ENCODE measurements at regions not wholly inside any gene's neighbourhood (a gene's known extent, or its start where the extent isn't known, plus 50 kb on each side); places are given as distances from the start of the nearest gene placed in this dataset.
"Not testable (repeated sequence)": the region's sequence is repeated elsewhere in the genome, so short reads cannot be mapped to it uniquely, and the experiment has no call there.

GRCh38 chrX:74132280-74132679 lies 171.7 kb upstream of the ZCCHC13 start:
- no peak for FAIRE-seq
- DNase-seq: no peak

GRCh38 chrX:74119016-74119910 lies 184.7 kb upstream of the ZCCHC13 start:
- Histone ChIP-seq H3K27ac (ENCODE audit: low read depth in 1 of 3, low read length in 2 of 3) (no peak overlapping the region), H3K27me3 (ENCODE audit: control insufficient read depth in 3 of 3, insufficient read depth in 3 of 3, low read length in 3 of 3) (peaks cover 0 to 2% (median 0%) of the 10 kb centered on the region in 3 donors), H3K4me3 (ENCODE audit: low read depth in 1 of 3, low read length in 3 of 3) (no peak overlapping the region), H3K4me1 (ENCODE audit: control insufficient read depth in 3 of 3, insufficient read depth in 2 of 3, low read depth in 1 of 3, low read length in 2 of 3) (no peaks in the 10 kb centered on the region), H3K9me3 (ENCODE audit: control insufficient read depth in 2 of 2, insufficient read depth in 1 of 2, low read depth in 1 of 2, low read length in 1 of 2) (peaks cover 0 to 5% of the 10 kb centered on the region in 2 donors), H3K36me3 (ENCODE audit: control insufficient read depth in 3 of 3, insufficient read depth in 2 of 3, low read depth in 1 of 3, low read length in 3 of 3) (peaks cover 0 to 3% (median 0%) of the 10 kb centered on the region in 3 donors)
- 60 to 78% (median 74%) methylated on average over 6 of the region's 6 CpGs for WGBS, 3 donors
- DNase-seq (no peak), FAIRE-seq (no peak)

More at GRCh38 chrX:74132280-74132679, 171.7 kb upstream of the ZCCHC13 start:
- H3K4me1 ChIP-seq (ENCODE audit: control insufficient read depth in 3 of 3, insufficient read depth in 2 of 3, low read depth in 1 of 3, low read length in 2 of 3): no peaks in the 10 kb centered on the region
- WGBS, 3 donors: 57 to 82% (median 77%) methylated on average over 4 of the region's 4 CpGs
- H3K27ac ChIP-seq (ENCODE audit: low read depth in 1 of 3, low read length in 2 of 3): no peak overlapping the region
- no peak overlapping the region for H3K4me3 ChIP-seq (ENCODE audit: low read depth in 1 of 3, low read length in 3 of 3)
- H3K27me3 ChIP-seq (ENCODE audit: control insufficient read depth in 3 of 3, insufficient read depth in 3 of 3, low read length in 3 of 3): no peaks in the 10 kb centered on the region
- H3K36me3 ChIP-seq (ENCODE audit: control insufficient read depth in 3 of 3, insufficient read depth in 2 of 3, low read depth in 1 of 3, low read length in 3 of 3): peaks cover 0 to 3% (median 0%) of the 10 kb centered on the region in 3 donors
- H3K9me3 ChIP-seq (ENCODE audit: control insufficient read depth in 2 of 2, insufficient read depth in 1 of 2, low read depth in 1 of 2, low read length in 1 of 2): no peaks in the 10 kb centered on the region

GRCh38 chrX:74117962-74118902 lies 185.7 kb upstream of the ZCCHC13 start:
- no peak overlapping the region for H3K27ac ChIP-seq (ENCODE audit: low read depth in 1 of 3, low read length in 2 of 3)
- H3K4me3 ChIP-seq (ENCODE audit: low read depth in 1 of 3, low read length in 3 of 3): no peak overlapping the region
- no peak for DNase-seq
- peaks cover 0 to 3% (median 0%) of the 10 kb centered on the region in 3 donors for H3K36me3 ChIP-seq (ENCODE audit: control insufficient read depth in 3 of 3, insufficient read depth in 2 of 3, low read depth in 1 of 3, low read length in 3 of 3)
- peaks cover 0 to 2% (median 0%) of the 10 kb centered on the region in 3 donors for H3K27me3 ChIP-seq (ENCODE audit: control insufficient read depth in 3 of 3, insufficient read depth in 3 of 3, low read length in 3 of 3)
- WGBS, 3 donors: 73 to 89% (median 79%) methylated on average over 9 to 10 of the region's 10 CpGs
- no peak for FAIRE-seq
- H3K9me3 ChIP-seq (ENCODE audit: control insufficient read depth in 2 of 2, insufficient read depth in 1 of 2, low read depth in 1 of 2, low read length in 1 of 2): peaks cover 0 to 5% of the 10 kb centered on the region in 2 donors
- H3K4me1 ChIP-seq (ENCODE audit: control insufficient read depth in 3 of 3, insufficient read depth in 2 of 3, low read depth in 1 of 3, low read length in 2 of 3): no peaks in the 10 kb centered on the region

- Histone ChIP-seq H3K9me3 (ENCODE audit: control insufficient read depth in 2 of 2, insufficient read depth in 1 of 2, low read depth in 1 of 2, low read length in 1 of 2) (no peaks in the 10 kb centered on the region), H3K27me3 (ENCODE audit: control insufficient read depth in 3 of 3, insufficient read depth in 3 of 3, low read length in 3 of 3) (no peaks in the 10 kb centered on the region), H3K27ac (ENCODE audit: low read depth in 1 of 3, low read length in 2 of 3) (no peak overlapping the region), H3K36me3 (ENCODE audit: control insufficient read depth in 3 of 3, insufficient read depth in 2 of 3, low read depth in 1 of 3, low read length in 3 of 3) (no peaks in the 10 kb centered on the region), H3K4me3 (ENCODE audit: low read depth in 1 of 3, low read length in 3 of 3) (no peak overlapping the region), H3K4me1 (ENCODE audit: control insufficient read depth in 3 of 3, insufficient read depth in 2 of 3, low read depth in 1 of 3, low read length in 2 of 3) (no peaks in the 10 kb centered on the region)
- DNase-seq (no peak), FAIRE-seq (peak; percentile 26)
Measured at GRCh38 chrX:74111245-74111644, 192.7 kb upstream of the ZCCHC13 start.

GRCh38 chrX:74107666-74108065 lies 196.3 kb upstream of the ZCCHC13 start:
- no peak for DNase-seq
- FAIRE-seq: no peak
- H3K4me1 ChIP-seq (ENCODE audit: control insufficient read depth in 3 of 3, insufficient read depth in 2 of 3, low read depth in 1 of 3, low read length in 2 of 3): no peaks in the 10 kb centered on the region
- H3K4me3 ChIP-seq (ENCODE audit: low read depth in 1 of 3, low read length in 3 of 3): no peak overlapping the region
- H3K36me3 ChIP-seq (ENCODE audit: control insufficient read depth in 3 of 3, insufficient read depth in 2 of 3, low read depth in 1 of 3, low read length in 3 of 3): peaks cover 0 to 6% (median 0%) of the 10 kb centered on the region in 3 donors
- H3K27ac ChIP-seq (ENCODE audit: low read depth in 1 of 3, low read length in 2 of 3): no peak overlapping the region
- no peaks in the 10 kb centered on the region for H3K27me3 ChIP-seq (ENCODE audit: control insufficient read depth in 3 of 3, insufficient read depth in 3 of 3, low read length in 3 of 3)
- H3K9me3 ChIP-seq (ENCODE audit: control insufficient read depth in 2 of 2, insufficient read depth in 1 of 2, low read depth in 1 of 2, low read length in 1 of 2): peaks cover 0 to 17% of the 10 kb centered on the region in 2 donors

DNA sequence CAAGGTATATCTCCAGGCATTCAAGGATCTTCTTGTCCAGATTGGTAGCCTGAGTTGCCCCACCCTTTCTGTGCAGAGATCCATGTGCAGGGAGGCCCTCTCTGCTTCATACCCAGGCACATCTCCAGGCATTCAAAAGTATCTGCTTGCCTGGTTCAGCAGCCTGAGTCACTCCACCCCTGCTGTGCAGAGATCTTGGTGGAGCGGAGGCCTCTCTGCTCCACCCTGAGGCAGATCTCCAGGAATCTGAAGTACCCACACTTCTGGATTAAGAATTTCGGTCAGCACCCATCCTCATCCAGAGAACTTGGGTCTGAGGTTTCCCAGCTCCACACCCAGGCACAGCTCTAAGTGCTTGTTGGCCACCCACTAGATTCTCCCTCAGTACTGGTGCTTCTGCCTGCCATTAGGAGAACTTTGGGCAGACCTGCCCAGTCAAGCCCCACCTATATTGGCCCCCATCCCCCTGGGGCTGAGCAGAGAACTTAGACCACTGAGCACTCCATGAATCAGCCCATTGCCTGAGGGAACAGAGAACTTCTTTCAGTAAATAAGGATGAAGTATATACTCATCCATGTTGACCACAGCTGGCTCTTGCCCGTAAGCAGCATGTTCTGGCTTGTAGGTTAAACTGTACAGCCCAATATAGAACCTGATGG lies 199.5 kb upstream of the ZCCHC13 start:
- Histone ChIP-seq H3K4me3 (ENCODE audit: low read depth in 1 of 3, low read length in 3 of 3) (no peak overlapping the region), H3K9me3 (ENCODE audit: control insufficient read depth in 2 of 2, insufficient read depth in 1 of 2, low read depth in 1 of 2, low read length in 1 of 2) (peaks cover 0 to 17% of the 10 kb centered on the region in 2 donors), H3K36me3 (ENCODE audit: control insufficient read depth in 3 of 3, insufficient read depth in 2 of 3, low read depth in 1 of 3, low read length in 3 of 3) (peaks cover 0 to 6% (median 0%) of the 10 kb centered on the region in 3 donors), H3K27ac (ENCODE audit: low read depth in 1 of 3, low read length in 2 of 3) (no peak overlapping the region), H3K27me3 (ENCODE audit: control insufficient read depth in 3 of 3, insufficient read depth in 3 of 3, low read length in 3 of 3) (no peaks in the 10 kb centered on the region), H3K4me1 (ENCODE audit: control insufficient read depth in 3 of 3, insufficient read depth in 2 of 3, low read depth in 1 of 3, low read length in 2 of 3) (no peaks in the 10 kb centered on the region)
- WGBS, 3 donors: 67 to 93% (median 89%) methylated on average over 3 of the region's 3 CpGs
- DNase-seq: no peak
- no peak for FAIRE-seq

DNA sequence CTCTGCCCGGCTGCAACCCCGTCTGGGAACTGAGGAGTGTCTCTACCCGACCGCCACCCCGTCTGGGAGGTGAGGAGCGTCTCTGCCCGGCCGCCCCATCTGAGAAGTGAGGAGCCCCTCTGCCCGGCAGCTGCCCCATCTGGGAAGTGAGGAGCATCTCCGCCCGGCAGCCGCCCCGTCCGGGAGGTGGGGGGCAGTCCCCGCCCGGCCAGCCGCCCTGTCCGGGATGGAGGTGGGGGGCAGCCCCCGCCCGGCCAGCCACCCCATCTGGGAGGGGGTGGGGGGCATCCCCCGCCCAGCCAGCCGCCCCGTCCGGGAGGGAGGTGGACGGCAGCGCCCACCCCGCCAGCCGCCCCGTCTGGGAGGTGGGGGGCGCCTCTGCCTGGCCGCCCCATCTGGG lies 205.6 kb upstream of the ZCCHC13 start:
- 95 to 97% methylated on average over 18 to 31 of the region's 31 CpGs; no CpG with 5 or more reads in 1 of the 3 donors for WGBS, 3 donors
- not testable (repeated sequence) for H3K27me3 ChIP-seq (ENCODE audit: control insufficient read depth in 3 of 3, insufficient read depth in 3 of 3, low read length in 3 of 3); H3K36me3 ChIP-seq (ENCODE audit: control insufficient read depth in 3 of 3, insufficient read depth in 2 of 3, low read depth in 1 of 3, low read length in 3 of 3); DNase-seq; H3K27ac ChIP-seq (ENCODE audit: low read depth in 1 of 3, low read length in 2 of 3); H3K4me1 ChIP-seq (ENCODE audit: control insufficient read depth in 3 of 3, insufficient read depth in 2 of 3, low read depth in 1 of 3, low read length in 2 of 3); FAIRE-seq; H3K4me3 ChIP-seq (ENCODE audit: low read depth in 1 of 3, low read length in 3 of 3)
- peaks cover 0 to 12% of the 10 kb centered on the region in 2 donors for H3K9me3 ChIP-seq (ENCODE audit: control insufficient read depth in 2 of 2, insufficient read depth in 1 of 2, low read depth in 1 of 2, low read length in 1 of 2)

DNA sequence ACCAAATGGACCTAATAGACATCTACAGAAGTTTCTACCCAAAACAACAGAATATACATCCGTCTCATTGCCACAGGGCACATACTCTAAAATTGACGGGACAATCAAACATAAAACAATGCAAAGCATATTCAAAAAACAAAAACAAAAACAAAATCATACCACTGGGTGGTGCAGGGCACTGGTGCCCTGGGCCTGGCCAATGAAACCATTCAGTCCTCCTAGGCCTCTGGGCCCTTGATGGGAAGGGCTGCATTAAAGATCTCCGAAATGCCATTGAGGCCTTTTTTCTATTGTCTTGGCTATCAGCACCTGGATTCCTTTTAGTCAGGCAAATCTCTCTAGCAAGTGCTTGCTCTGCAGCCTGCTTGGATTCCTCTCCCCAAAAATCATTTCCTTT lies 213.9 kb upstream of the ZCCHC13 start:
- peaks cover 0 to 10% (median 0%) of the 10 kb centered on the region in 3 donors for H3K36me3 ChIP-seq (ENCODE audit: control insufficient read depth in 3 of 3, insufficient read depth in 2 of 3, low read depth in 1 of 3, low read length in 3 of 3)
- H3K4me3 ChIP-seq (ENCODE audit: low read depth in 1 of 3, low read length in 3 of 3): no peak overlapping the region
- peaks cover 1 to 17% of the 10 kb centered on the region in 2 donors for H3K9me3 ChIP-seq (ENCODE audit: control insufficient read depth in 2 of 2, insufficient read depth in 1 of 2, low read depth in 1 of 2, low read length in 1 of 2)
- 47 to 94% (median 54%) methylated on average over 3 of the region's 3 CpGs for WGBS, 3 donors
- H3K27me3 ChIP-seq (ENCODE audit: control insufficient read depth in 3 of 3, insufficient read depth in 3 of 3, low read length in 3 of 3): no peaks in the 10 kb centered on the region
- DNase-seq (no peak), FAIRE-seq (no peak)
- no peak overlapping the region for H3K27ac ChIP-seq (ENCODE audit: low read depth in 1 of 3, low read length in 2 of 3)
- no peaks in the 10 kb centered on the region for H3K4me1 ChIP-seq (ENCODE audit: control insufficient read depth in 3 of 3, insufficient read depth in 2 of 3, low read depth in 1 of 3, low read length in 2 of 3)

Measured in small intestine (tissue), 7 donors.